ENCODE measurements at regions not wholly inside any gene's neighbourhood (a gene's known extent, or its start where the extent isn't known, plus 50 kb on each side); places are given as distances from the start of the nearest gene placed in this dataset.

DNA sequence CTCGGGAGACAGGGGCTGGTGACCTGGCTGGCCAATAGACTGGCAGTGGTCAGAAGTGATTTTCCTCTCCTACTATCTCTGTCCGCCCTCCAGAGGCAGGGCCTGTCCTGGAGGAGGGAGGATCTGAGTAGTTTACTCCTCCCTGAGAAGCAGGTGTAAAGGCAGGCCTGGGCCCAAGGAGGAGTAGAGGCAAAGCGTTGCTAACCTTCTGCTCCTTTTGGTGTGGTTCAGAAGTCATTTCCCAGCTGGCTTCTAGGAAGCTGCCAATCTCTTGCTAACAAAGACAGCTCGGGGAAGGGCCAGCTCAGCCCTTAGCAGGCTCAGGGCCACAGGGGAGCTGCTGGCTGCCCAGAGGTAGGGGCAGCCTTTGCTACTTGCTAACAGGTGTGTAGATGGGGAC, 151.1 kb upstream of the NECTIN1 start:
- TF ChIP-seq, protein P1, sequence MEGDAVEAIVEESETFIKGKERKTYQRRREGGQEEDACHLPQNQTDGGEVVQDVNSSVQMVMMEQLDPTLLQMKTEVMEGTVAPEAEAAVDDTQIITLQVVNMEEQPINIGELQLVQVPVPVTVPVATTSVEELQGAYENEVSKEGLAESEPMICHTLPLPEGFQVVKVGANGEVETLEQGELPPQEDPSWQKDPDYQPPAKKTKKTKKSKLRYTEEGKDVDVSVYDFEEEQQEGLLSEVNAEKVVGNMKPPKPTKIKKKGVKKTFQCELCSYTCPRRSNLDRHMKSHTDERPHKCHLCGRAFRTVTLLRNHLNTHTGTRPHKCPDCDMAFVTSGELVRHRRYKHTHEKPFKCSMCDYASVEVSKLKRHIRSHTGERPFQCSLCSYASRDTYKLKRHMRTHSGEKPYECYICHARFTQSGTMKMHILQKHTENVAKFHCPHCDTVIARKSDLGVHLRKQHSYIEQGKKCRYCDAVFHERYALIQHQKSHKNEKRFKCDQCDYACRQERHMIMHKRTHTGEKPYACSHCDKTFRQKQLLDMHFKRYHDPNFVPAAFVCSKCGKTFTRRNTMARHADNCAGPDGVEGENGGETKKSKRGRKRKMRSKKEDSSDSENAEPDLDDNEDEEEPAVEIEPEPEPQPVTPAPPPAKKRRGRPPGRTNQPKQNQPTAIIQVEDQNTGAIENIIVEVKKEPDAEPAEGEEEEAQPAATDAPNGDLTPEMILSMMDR (IDR thresholded peaks at IDR 0.05; ENCODE audit: insufficient read depth, low read depth, low read length, missing control alignments): no peak
- H3K4me3 ChIP-seq (ENCODE audit: low read depth, low read length): no peak overlapping the region
- DNase-seq (ENCODE audit: low read depth): no peak

DNA sequence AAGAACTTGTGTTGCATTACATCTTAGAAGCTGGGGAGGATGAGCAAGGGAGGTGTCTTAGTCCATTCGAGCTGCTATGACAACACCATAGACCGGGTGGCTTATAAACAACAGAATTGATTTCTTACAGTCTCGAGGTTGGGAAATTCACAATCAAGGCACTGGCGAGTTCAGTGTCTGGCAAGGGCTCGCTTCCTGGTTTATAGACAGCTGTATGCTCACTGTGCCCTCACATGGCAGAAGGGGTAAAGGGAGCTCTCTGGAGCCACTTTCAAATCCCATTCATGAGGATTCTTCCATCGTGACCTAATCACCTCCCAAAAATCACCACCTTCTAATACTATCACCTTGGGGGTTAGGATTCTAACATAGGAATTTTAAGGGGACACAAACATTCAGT, 150.0 kb upstream of the NECTIN1 start:
- H3K4me3 ChIP-seq (ENCODE audit: low read depth, low read length): no peak overlapping the region
- TF ChIP-seq, protein P1 (IDR thresholded peaks at IDR 0.05; ENCODE audit: insufficient read depth, low read depth, low read length, missing control alignments): no peak
- DNase-seq (ENCODE audit: low read depth): no peak

DNA sequence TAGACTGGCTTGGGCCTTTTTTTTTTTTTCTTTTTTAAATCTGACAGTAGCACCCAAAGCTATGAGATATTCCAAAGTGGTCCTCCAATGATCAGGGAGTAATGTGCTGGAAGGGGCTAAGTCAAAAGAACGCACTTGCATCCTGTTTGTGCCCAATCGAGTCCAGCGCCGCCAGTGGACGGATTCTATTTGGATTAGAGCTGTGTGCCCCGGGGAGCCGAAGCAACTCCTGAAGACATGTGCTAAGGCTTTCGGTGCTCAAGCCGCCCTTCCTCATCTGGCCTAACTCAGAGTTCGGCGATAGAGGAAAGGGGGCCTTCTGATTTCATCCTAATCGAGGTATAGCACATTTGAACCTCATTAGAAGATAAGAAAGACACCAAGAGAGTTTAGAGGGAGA, 147.8 kb upstream of the NECTIN1 start:
- TF ChIP-seq, protein P1 (IDR thresholded peaks at IDR 0.05; ENCODE audit: insufficient read depth, low read depth, low read length, missing control alignments): no peak
- H3K4me3 ChIP-seq (ENCODE audit: low read depth, low read length): no peak overlapping the region
- no peak for DNase-seq (ENCODE audit: low read depth)

DNA sequence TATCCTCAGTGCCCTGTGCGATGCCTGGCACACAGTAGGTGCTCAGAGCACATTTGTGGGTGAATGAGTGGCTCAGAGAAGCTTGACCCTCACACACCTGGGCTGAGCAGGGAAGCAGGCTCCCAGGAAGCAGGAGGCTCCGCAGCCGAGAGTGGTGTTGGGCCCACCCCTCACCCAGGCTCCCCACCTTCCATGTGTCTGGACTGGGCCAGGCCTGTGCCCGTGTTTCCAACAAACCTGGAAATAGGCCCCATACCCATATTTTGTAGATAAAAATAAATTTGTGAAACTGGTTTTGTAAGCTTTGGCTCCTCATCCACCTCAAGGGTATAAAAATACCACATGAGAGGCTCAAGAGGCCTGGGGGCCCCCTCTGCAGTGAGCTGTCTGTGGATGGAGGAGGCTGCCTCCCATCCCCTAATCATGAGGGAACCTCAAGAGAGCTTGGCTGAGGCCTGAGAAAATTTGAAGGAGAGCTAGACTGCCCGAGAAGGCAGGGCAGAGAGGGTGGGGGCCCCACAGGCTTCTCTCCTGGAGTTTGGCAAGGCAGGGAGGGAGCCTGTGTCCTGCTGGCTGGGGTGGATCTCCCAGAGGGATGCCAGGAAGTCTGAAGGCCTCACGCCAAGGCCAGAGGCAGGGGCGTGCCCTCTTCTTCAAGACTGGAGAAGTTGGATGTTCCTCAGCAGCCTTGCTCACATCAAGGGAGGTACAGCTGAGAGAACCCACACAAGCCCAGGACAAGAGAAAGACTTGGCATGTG, 147.0 kb upstream of the NECTIN1 start:
- H3K4me3 ChIP-seq (ENCODE audit: low read depth, low read length): no peak overlapping the region
- TF ChIP-seq, protein P1 (IDR thresholded peaks at IDR 0.05; ENCODE audit: insufficient read depth, low read depth, low read length, missing control alignments): no peak
- DNase-seq (ENCODE audit: low read depth): no peak

DNA sequence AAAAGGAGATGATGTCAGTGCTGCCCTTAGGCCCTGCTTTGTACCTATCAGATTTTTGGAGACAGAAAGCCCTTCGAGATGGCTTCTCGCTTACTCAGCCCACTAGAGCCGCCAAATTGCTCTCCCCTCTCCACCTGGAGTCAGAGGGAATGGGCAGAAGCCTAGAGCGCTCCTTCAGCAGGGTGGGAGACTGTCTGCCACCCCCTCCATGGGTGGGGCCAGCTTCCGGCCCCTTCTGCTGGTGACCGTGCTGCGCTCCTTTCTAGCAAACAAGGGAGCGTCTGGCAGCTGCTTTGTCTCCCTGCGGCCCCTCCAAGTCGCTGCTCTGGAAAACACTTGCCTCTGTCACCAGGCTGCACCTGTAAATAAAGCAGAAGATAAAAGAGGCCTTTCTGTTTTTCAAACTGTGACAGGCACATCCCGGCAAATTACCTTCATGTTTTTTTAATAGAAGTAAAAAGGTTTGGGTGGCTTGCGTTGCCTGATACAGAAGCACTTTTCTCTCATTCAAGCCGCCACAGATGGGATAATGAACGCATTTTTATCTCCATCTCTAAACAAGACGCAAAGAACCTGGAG, 145.7 kb upstream of the NECTIN1 start:
- TF ChIP-seq, protein P1 (IDR thresholded peaks at IDR 0.05; ENCODE audit: insufficient read depth, low read depth, low read length, missing control alignments): no peak
- no peak for DNase-seq (ENCODE audit: low read depth)

DNA sequence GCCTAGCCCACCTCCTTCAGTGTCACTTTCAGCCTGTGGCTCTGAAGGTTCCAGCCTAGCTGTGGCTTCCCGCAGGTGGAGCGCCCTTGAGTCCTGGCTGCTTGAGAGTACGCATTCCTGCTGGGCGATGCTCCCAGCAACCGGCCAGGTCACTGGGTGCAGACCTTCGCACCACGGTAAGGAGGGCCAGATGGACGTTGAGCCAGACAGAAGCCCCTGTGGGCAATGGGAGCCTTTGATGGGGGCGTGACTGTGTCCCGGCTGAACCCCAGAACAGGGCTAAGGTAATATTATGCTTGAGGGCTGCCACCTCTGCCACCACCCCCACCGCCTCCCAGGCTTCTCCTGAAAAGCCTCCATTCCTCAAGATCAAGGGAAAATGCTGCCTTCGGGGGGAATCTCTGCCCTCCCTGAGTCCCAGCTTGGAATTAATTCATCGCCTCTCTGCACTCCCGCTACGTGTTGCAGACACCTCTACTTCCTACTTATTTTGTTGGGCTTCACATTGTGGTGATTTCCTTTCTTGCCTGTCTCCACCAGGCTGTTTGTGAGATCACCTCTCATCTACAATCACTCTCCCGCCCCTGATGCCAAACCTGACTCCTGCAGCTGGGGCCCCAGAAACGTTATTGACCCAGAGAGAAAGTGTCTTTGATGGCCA, 144.9 kb upstream of the NECTIN1 start:
- TF ChIP-seq, protein P1 (IDR thresholded peaks at IDR 0.05; ENCODE audit: insufficient read depth, low read depth, low read length, missing control alignments): no peak
- H3K4me3 ChIP-seq (ENCODE audit: low read depth, low read length): no peak overlapping the region
- DNase-seq (ENCODE audit: low read depth): no peak

More for the DNA sequence above, 145.7 kb upstream of the NECTIN1 start:
- no peak overlapping the region for H3K4me3 ChIP-seq (ENCODE audit: low read depth, low read length)

All from GM12865 (cell line).